Suprapubic skin (tissue), 3 donors: ENCODE measurements at regions not wholly inside any gene's neighbourhood (a gene's known extent, or its start where the extent isn't known, plus 50 kb on each side); places are given as distances from the start of the nearest gene placed in this dataset.

ENCODE experiments used
- CTCF ChIP-seq, 2 donors: fragments of 200-600 bp in 1 of 2; fragments of 450-650 bp in 1 of 2; sonication (generic) in 1 of 2; IDR thresholded peaks; one replicate each; pipeline ENCODE4 v1.5.1; 2016 to 2019; ENCODE audit warnings: antibody characterized with exemption in 2 of 2, mild to moderate bottlenecking in 1 of 2, moderate library complexity in 1 of 2
- POLR2AphosphoS5 ChIP-seq, 3 donors: sonication (generic); formaldehyde crosslinking; IDR thresholded peaks; one replicate each; pipeline ENCODE4 v1.6.1; 2017; ENCODE audit warnings: antibody characterized with exemption in 3 of 3

GRCh38 chr2:77633601-77634000, 111.4 kb upstream of the LRRTM4 start:
- TF ChIP-seq CTCF (IDR thresholded peaks at IDR 0.05) (no peak), POLR2AphosphoS5 (IDR thresholded peaks at IDR 0.05) (no peak)
